Common myeloid progenitor, CD34-positive (primary cell): ENCODE measurements at regions not wholly inside any gene's neighbourhood (a gene's known extent, or its start where the extent isn't known, plus 50 kb on each side); places are given as distances from the start of the nearest gene placed in this dataset.

Experiments used
- CTCF ChIA-PET: fragments of 350-600 bp; sonication (Branson Sonifier 250); formaldehyde crosslinking; loops from one replicate; lab custom pipeline; 2021; ENCODE audit warnings: antibody characterized with exemption; lab: Charles Lee
- POLR2A ChIA-PET: fragments of 350-600 bp; sonication (Branson Sonifier 250); formaldehyde crosslinking; loops from one replicate; lab custom pipeline; 2021; ENCODE audit warnings: antibody characterized with exemption; lab: Charles Lee
- DNase-seq, 3 donors: peaks; one replicate each; pipeline versions ENCODE4 v3.0.0 to v3.0.0-alpha.2; 2013
- H3K27ac ChIP-seq, 2 experiments: 1 replicate in 1 of 2; 2 replicates in 1 of 2; pipeline ENCODE4 v1.7.0; 2013; ENCODE audit warnings: inconsistent platforms in 2 of 2, low read length in 2 of 2, mild to moderate bottlenecking in 2 of 2, low read depth in 1 of 2, moderate library complexity in 1 of 2; ENCODE audit not compliant: severe bottlenecking in 2 of 2, insufficient read depth in 1 of 2, poor library complexity in 1 of 2
- H3K27me3 ChIP-seq, 5 experiments: replicated peaks in 2 of 5; 1 replicate in 3 of 5; 2 replicates in 2 of 5; pipeline versions ENCODE4 v1.6.1 to v1.7.0; 2013; ENCODE audit warnings: low read length in 4 of 5, mild to moderate bottlenecking in 2 of 5, moderate library complexity in 2 of 5, inconsistent platforms in 1 of 5; ENCODE audit not compliant: insufficient read depth in 5 of 5, control insufficient read depth in 4 of 5
- H3K36me3 ChIP-seq, 4 experiments: 1 replicate in 2 of 4; 2 replicates in 2 of 4; pipeline versions ENCODE4 v1.6.1 to v1.7.0; 2013; ENCODE audit warnings: low read length in 3 of 4, control low read depth in 1 of 4, mild to moderate bottlenecking in 1 of 4; ENCODE audit not compliant: control insufficient read depth in 4 of 4, insufficient read depth in 4 of 4
- H3K4me1 ChIP-seq, 4 experiments: 1 replicate in 3 of 4; 2 replicates in 1 of 4; pipeline versions ENCODE4 v1.6.1 to v1.7.1; 2013; ENCODE audit warnings: low read length in 3 of 4, mild to moderate bottlenecking in 3 of 4, control low read depth in 1 of 4, inconsistent platforms in 1 of 4, moderate library complexity in 1 of 4; ENCODE audit not compliant: control insufficient read depth in 4 of 4, insufficient read depth in 4 of 4; ENCODE audit errors: control extremely low read depth in 1 of 4
- H3K4me3 ChIP-seq, 7 experiments: 1 replicate in 4 of 7; 2 replicates in 3 of 7; pipeline versions ENCODE4 v1.5.1 to v1.7.0; 2013; ENCODE audit warnings: mild to moderate bottlenecking in 7 of 7, low read length in 6 of 7, moderate library complexity in 6 of 7, inconsistent platforms in 2 of 7, low read depth in 2 of 7, control low read depth in 1 of 7; ENCODE audit not compliant: insufficient read depth in 4 of 7, control insufficient read depth in 1 of 7; ENCODE audit errors: extremely low read depth in 1 of 7
- H3K9me3 ChIP-seq, 5 experiments: 1 replicate in 4 of 5; 2 replicates in 1 of 5; pipeline versions ENCODE4 v1.6.1 to v1.7.1; 2013; ENCODE audit warnings: low read length in 4 of 5, mild to moderate bottlenecking in 2 of 5, inconsistent platforms in 1 of 5, low read depth in 1 of 5, moderate library complexity in 1 of 5; ENCODE audit not compliant: control insufficient read depth in 4 of 5, insufficient read depth in 2 of 5; ENCODE audit errors: control extremely low read depth in 1 of 5
- WGBS: methylation state at CpG from one replicate; pipeline ENCODE4 v1.1.5; 2013; ENCODE audit not compliant: insufficient coverage; 5-methylcytosine and 5-hydroxymethylcytosine counted together

DNA sequence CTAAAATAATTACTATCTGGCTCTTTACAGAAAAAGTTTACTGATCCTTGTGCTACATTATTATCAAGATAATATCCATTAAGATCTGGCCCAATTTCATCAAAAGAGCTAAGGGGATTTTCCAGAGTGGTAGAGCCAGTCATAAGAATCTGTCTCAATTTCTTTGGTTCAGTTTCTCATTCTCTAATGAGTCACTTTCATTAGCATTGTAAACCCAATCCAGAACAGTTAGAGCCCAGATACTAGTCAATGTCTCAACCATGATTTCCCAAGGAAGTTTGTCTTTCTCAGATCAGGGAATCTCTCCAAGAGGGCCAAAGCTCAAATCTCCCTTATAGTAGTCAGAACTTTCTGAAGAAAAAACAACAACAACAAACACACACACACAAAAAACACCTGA is 131.1 kb upstream of the PPP2R3A start:
- no peak for DNase-seq
- H3K9me3 ChIP-seq = peaks cover 0 to 4% (median 0%) of the 10 kb centered on the region in 5 experiments
- no peaks in the 10 kb centered on the region for H3K27me3 ChIP-seq
- H3K4me3 ChIP-seq = no peak overlapping the region
- ChIA-PET CTCF (no interaction called here), POLR2A (no interaction called here)
- H3K27ac ChIP-seq = no peak overlapping the region
- H3K4me1 ChIP-seq = no peaks in the 10 kb centered on the region
- no peaks in the 10 kb centered on the region for H3K36me3 ChIP-seq

DNA sequence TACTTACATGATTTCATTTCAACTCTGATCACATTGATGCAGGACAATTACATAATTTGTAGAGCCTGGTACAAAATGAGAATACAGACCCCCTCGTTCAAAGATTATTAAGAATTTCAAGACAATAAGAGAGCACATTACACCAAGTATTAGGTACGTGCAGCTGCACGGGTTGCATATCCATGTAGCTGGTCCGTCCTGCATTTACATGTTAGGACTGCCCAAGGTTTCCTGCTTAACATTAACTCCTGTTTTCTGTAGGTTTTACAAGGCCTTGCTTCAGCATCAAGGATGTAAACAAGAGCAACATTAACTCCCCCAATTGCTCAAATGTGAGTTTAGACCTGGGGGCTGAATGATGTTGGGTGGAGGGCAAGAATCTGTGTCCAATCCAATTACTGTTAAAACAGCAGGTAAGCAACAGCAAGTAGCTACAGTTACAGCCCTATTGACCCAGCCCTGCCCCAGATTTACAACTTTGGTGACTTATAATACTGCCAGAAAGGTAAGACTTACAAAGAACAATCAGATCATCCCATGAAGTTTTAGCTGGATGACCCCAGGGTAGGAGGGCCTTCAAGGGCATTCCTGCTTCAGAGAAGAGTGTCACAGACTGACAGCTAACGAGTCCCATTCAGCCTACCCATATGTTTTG is 127.4 kb upstream of the PPP2R3A start:
- H3K4me1 ChIP-seq = no peaks in the 10 kb centered on the region
- ChIA-PET POLR2A (no interaction called here), CTCF (interaction anchor here (1.3 kb wide), 1 partner anchor 8 kb away, joined by 3 read pairs; no protein-coding TSS in a partner anchor)
- DNase-seq = no peak
- 94% methylated on average over 4 of the region's 5 CpGs for WGBS
- H3K36me3 ChIP-seq = no peaks in the 10 kb centered on the region
- H3K27ac ChIP-seq = no peak overlapping the region
- H3K4me3 ChIP-seq = no peak overlapping the region
- H3K9me3 ChIP-seq = peaks cover 0 to 4% (median 0%) of the 10 kb centered on the region in 5 experiments
- no peaks in the 10 kb centered on the region for H3K27me3 ChIP-seq

DNA sequence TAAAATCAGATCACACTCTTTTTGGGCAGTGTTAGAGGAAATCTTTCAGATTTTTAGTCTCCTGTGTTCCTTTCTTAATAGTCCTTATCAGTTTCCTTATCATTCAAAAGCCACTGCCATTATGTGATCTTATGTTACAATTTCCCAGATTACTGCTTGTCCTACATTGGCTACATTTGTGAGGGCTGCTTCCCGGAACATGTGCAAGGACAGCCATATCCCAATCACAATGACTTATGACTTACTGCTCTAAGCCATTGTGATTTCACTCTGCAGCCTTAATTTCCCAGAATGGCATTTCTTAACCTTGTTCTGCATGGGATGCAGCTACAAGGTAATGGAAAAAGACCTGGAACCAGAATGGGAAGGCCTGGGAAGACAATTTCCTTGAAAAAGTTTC is 125.1 kb upstream of the PPP2R3A start:
- Histone ChIP-seq H3K4me3 (no peak overlapping the region), H3K36me3 (no peaks in the 10 kb centered on the region), H3K4me1 (no peaks in the 10 kb centered on the region), H3K9me3 (peaks cover 0 to 4% (median 0%) of the 10 kb centered on the region in 5 experiments), H3K27ac (no peak overlapping the region), H3K27me3 (no peaks in the 10 kb centered on the region)
- no peak for DNase-seq
- 50% methylated on average over 1 of the region's 1 CpG for WGBS
- ChIA-PET CTCF (no interaction called here), POLR2A (no interaction called here)

DNA sequence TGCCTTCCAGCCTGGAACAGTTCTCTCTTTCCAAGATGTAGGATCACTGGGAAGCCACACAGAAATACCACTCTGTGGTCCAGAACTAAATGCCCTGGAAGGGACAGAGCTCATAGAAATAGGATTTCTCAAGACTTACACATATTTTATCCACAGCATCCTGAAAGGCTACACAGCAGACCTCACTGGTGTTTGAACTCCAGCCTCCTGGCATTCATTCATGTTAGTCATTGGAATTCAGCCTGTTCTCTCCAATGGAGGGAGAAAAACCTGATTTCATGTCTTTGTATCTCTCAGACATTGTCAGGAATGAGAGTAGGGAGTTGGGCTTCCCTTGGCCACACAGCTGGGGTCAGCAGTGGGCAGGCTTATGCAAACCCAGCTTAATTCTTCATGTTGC is 121.1 kb upstream of the PPP2R3A start:
- no peaks in the 10 kb centered on the region for H3K36me3 ChIP-seq
- H3K27ac ChIP-seq = no peak overlapping the region
- H3K4me1 ChIP-seq = no peaks in the 10 kb centered on the region
- H3K4me3 ChIP-seq = no peak overlapping the region
- no peaks in the 10 kb centered on the region for H3K27me3 ChIP-seq
- no peak for DNase-seq
- ChIA-PET CTCF (no interaction called here), POLR2A (no interaction called here)
- H3K9me3 ChIP-seq = peaks cover 0 to 4% (median 1%) of the 10 kb centered on the region in 5 experiments

DNA sequence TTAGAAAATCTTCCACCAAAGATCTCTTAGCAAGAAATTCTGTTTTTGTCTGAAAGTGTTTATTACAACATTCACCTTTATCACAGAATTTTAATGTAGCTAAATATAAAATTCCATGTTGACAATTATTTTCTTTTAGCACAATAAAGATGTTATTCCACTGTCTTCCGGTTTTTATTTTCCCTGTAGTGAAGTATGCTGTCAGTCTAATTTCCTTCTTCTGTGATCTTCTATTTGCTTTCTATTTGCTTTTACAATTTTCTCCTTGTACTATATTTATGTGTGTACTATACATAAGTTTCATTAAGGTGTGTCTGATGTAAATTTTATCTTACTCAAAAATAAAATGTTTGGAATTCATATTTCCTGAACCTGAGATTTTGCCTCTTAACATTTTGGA is 117.5 kb upstream of the PPP2R3A start:
- CTCF ChIA-PET = no interaction called here

DNA sequence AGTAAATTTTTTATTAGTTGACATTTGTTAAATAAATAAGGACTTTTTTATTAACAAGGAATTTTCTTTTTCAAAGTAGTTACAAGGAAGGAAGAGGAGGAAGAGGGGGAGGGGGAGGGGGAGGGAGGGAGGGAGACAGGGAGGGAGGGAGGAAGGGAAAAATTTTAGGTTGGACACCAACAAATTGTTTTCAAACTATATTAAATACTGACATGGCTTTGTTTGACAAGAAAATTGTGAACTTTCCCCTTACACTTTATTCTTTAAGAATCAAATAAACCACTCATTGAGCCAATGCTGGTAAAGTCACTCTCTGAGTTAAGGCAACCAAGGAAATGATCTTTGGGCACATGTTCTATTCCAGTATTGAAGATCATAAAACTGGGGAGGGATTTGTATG is 115.7 kb upstream of the PPP2R3A start:
- peaks cover 0 to 4% (median 0%) of the 10 kb centered on the region in 5 experiments for H3K9me3 ChIP-seq
- no peaks in the 10 kb centered on the region for H3K27me3 ChIP-seq
- DNase-seq = no peak
- H3K36me3 ChIP-seq = no peaks in the 10 kb centered on the region
- POLR2A ChIA-PET = no interaction called here
- H3K27ac ChIP-seq = no peak overlapping the region
- H3K4me1 ChIP-seq = peaks cover 0 to 8% (median 0%) of the 10 kb centered on the region in 4 experiments
- CTCF ChIA-PET = no interaction called here
- no peak overlapping the region for H3K4me3 ChIP-seq

More for the DNA sequence above, 117.5 kb upstream of the PPP2R3A start:
- peaks cover 0 to 4% (median 1%) of the 10 kb centered on the region in 5 experiments for H3K9me3 ChIP-seq
- H3K4me3 ChIP-seq = no peak overlapping the region
- peaks cover 0 to 8% (median 0%) of the 10 kb centered on the region in 4 experiments for H3K4me1 ChIP-seq
- H3K36me3 ChIP-seq = no peaks in the 10 kb centered on the region
- POLR2A ChIA-PET = no interaction called here
- WGBS = no CpG with 5 or more reads among the region's 1 CpG
- H3K27me3 ChIP-seq = no peaks in the 10 kb centered on the region
- no peak overlapping the region for H3K27ac ChIP-seq
- DNase-seq = no peak

DNA sequence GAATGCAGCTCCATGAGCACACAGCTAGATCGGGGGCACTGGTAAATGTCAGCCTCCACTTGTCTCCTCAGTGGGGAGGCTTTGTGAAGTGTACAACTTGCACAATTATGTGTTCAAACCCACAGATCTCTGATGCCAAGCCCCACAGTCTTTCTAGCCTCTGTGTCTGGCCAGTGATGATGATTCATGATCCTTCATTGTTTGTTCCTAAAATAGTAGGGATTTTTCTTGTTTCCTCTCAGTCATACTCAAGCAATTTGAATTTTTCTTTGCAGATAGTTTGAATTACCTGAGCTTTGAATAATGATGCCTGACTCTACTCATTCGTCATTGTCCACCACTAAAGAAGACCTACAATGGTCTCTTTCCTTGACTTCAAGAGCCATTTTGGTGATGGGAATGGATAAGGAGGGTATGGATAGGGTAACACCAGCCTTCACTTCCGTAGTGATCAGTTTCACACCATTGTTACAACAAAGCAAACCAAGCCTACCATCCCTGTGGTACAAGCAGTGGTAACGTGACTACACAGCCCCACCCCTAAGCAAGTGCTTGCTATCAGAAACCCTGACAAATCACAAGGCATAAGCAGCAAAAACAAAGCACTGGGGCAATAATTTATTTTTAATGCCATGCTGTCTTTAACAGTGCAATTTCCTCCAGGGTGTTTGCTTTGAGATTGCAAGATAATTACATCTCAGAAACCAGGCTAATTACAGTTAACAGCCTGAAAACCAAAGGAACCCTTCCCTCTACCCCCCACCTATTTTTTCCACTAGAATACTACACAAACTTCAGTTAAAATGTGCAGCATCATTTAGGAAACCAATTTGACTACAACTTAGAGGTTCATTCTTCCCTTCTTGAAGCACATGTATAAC is 114.1 kb upstream of the PPP2R3A start:
- WGBS = 54% methylated on average over 2 of the region's 4 CpGs
- peaks cover 0 to 8% (median 0%) of the 10 kb centered on the region in 4 experiments for H3K4me1 ChIP-seq
- peak; percentile 4 to 55 (median 25) for DNase-seq
- H3K36me3 ChIP-seq = no peaks in the 10 kb centered on the region
- no peaks in the 10 kb centered on the region for H3K27me3 ChIP-seq
- H3K9me3 ChIP-seq = peaks cover 0 to 4% (median 0%) of the 10 kb centered on the region in 5 experiments
- H3K4me3 ChIP-seq = no peak overlapping the region
- ChIA-PET POLR2A (no interaction called here), CTCF (no interaction called here)
- no peak overlapping the region for H3K27ac ChIP-seq
